HEK293 (cell line): ENCODE measurements at regions not wholly inside any gene's neighbourhood (a gene's known extent, or its start where the extent isn't known, plus 50 kb on each side); places are given as distances from the start of the nearest gene placed in this dataset.

ENCODE experiments used
- CTCF ChIP-seq: fragments of 450-650 bp; formaldehyde crosslinking; IDR thresholded peaks from 2 replicates; pipeline ENCODE4 v1.5.1; 2016; ENCODE audit warnings: missing biosample characterization, missing genetic modification characterization
- KLF10 ChIP-seq: fragments of 450-650 bp; IDR thresholded peaks from 2 replicates; pipeline ENCODE4 v1.5.1; 2018; ENCODE audit warnings: missing biosample characterization, mild to moderate bottlenecking, missing genetic modification characterization
- KLF9 ChIP-seq: fragments of 450-650 bp; formaldehyde crosslinking; IDR thresholded peaks from 2 replicates; pipeline ENCODE4 v1.5.1; 2016; ENCODE audit warnings: missing biosample characterization, missing genetic modification characterization, low read depth
- MYNN ChIP-seq: fragments of 450-650 bp; formaldehyde crosslinking; IDR thresholded peaks from 2 replicates; pipeline ENCODE4 v1.5.1; 2016; ENCODE audit warnings: missing biosample characterization, missing genetic modification characterization, borderline replicate concordance
- REST ChIP-seq: fragments of 450-650 bp; formaldehyde crosslinking; IDR thresholded peaks from 2 replicates; pipeline ENCODE4 v1.5.1; 2016; ENCODE audit warnings: missing biosample characterization, missing genetic modification characterization
- YY1 ChIP-seq: fragments of 450-650 bp; formaldehyde crosslinking; IDR thresholded peaks from 2 replicates; pipeline ENCODE4 v1.5.1; 2018; ENCODE audit warnings: missing biosample characterization, missing genetic modification characterization
- ZBTB17 ChIP-seq: fragments of 450-650 bp; formaldehyde crosslinking; IDR thresholded peaks from 2 replicates; pipeline ENCODE4 v1.5.1; 2016; ENCODE audit warnings: missing biosample characterization, missing genetic modification characterization
- ZBTB49 ChIP-seq: fragments of 450-650 bp; formaldehyde crosslinking; IDR thresholded peaks from 2 replicates; pipeline ENCODE4 v1.5.1; 2016; ENCODE audit warnings: missing biosample characterization, missing genetic modification characterization, low read depth
- ZFP41 ChIP-seq: fragments of 450-650 bp; formaldehyde crosslinking; IDR thresholded peaks from 2 replicates; pipeline ENCODE4 v1.5.1; 2016; ENCODE audit warnings: missing biosample characterization, missing genetic modification characterization, borderline replicate concordance
- ZNF174 ChIP-seq: fragments of 450-650 bp; formaldehyde crosslinking; IDR thresholded peaks from 2 replicates; pipeline ENCODE4 v1.5.0; 2017; ENCODE audit warnings: missing biosample characterization, mild to moderate bottlenecking, missing genetic modification characterization
- ZNF223 ChIP-seq: fragments of 450-650 bp; formaldehyde crosslinking; IDR thresholded peaks from 2 replicates; pipeline ENCODE4 v1.5.1; 2016; ENCODE audit warnings: missing biosample characterization, missing genetic modification characterization
- ZNF24 ChIP-seq: fragments of 450-650 bp; formaldehyde crosslinking; IDR thresholded peaks from 2 replicates; pipeline ENCODE4 v1.5.1; 2016; ENCODE audit warnings: missing biosample characterization, missing genetic modification characterization
- ZNF280D ChIP-seq: fragments of 450-650 bp; formaldehyde crosslinking; IDR thresholded peaks from 2 replicates; pipeline ENCODE4 v1.5.1; 2016; ENCODE audit warnings: missing biosample characterization, missing genetic modification characterization
- ZNF660 ChIP-seq: fragments of 450-650 bp; IDR thresholded peaks from 2 replicates; pipeline ENCODE4 v1.5.1; 2018; ENCODE audit warnings: missing biosample characterization, mild to moderate bottlenecking, missing genetic modification characterization

GRCh38 chr15:81889485-81889881 is 156.3 kb downstream of the MEX3B start:
- TF ChIP-seq REST (no peak), YY1 (no peak), ZNF24 (tag by site-specific recombination) (no peak), CTCF (tag by site-specific recombination) (no peak), MYNN (tag by site-specific recombination) (no peak), KLF10 (tag by site-specific recombination) (no peak), KLF9 (tag by site-specific recombination) (no peak), ZNF280D (tag by site-specific recombination) (no peak), ZBTB17 (tag by site-specific recombination) (peak; percentile 29), ZNF223 (no peak), ZNF660 (tag by site-specific recombination) (no peak), ZNF174 (tag by site-specific recombination) (no peak), ZFP41 (tag by site-specific recombination) (no peak), ZBTB49 (tag by site-specific recombination) (no peak)
